SK-N-MC (cell line): ENCODE measurements at regions not wholly inside any gene's neighbourhood (a gene's known extent, or its start where the extent isn't known, plus 50 kb on each side); places are given as distances from the start of the nearest gene placed in this dataset.

Experiments
- DNase-seq: peaks from one replicate; pipeline ENCODE4 v3.0.0-alpha.2; 2011; ENCODE audit warnings: low read depth, low spot score
- H3K27ac ChIP-seq: fragments of 200-600 bp; sonication (generic); 2 replicates; pipeline ENCODE4 v1.5.1; 2016; ENCODE audit warnings: mixed run types
- H3K36me3 ChIP-seq: fragments of 200-600 bp; sonication (generic); 2 replicates; pipeline ENCODE4 v1.6.1; 2017; ENCODE audit warnings: antibody characterized with exemption, low read length, mixed read lengths; ENCODE audit not compliant: insufficient read depth
- H3K4me3 ChIP-seq: fragments of 200-600 bp; sonication (generic); 2 replicates; pipeline ENCODE4 v1.5.1; 2016
- H3K9ac ChIP-seq: fragments of 200-600 bp; sonication (generic); 2 replicates; pipeline ENCODE4 v1.8.0; 2017; ENCODE audit warnings: mixed run types, mixed read lengths; ENCODE audit not compliant: insufficient read length
- H3K9me3 ChIP-seq: fragments of 200-600 bp; sonication (generic); 2 replicates; pipeline ENCODE4 v1.6.1; 2017; ENCODE audit warnings: low read depth, mild to moderate bottlenecking, antibody characterized with exemption, low read length, moderate library complexity, mixed read lengths
- EZH2 ChIP-seq: fragments of 200-600 bp; sonication (generic); IDR thresholded peaks from one replicate; pipeline ENCODE4 v1.6.1; 2017; ENCODE audit warnings: antibody characterized with exemption
- FOXP2 ChIP-seq: optimal IDR thresholded peaks from 2 replicates; pipeline ENCODE3; 2011; ENCODE audit warnings: mild to moderate bottlenecking, moderate library complexity; ENCODE audit not compliant: insufficient read depth; ENCODE audit errors: extremely low read length, control extremely low read depth
- POLR2AphosphoS5 ChIP-seq: IDR thresholded peaks from 2 replicates; pipeline ENCODE4 v1.6.1; 2012; ENCODE audit warnings: mild to moderate bottlenecking, low read depth, low read length, borderline replicate concordance

DNA sequence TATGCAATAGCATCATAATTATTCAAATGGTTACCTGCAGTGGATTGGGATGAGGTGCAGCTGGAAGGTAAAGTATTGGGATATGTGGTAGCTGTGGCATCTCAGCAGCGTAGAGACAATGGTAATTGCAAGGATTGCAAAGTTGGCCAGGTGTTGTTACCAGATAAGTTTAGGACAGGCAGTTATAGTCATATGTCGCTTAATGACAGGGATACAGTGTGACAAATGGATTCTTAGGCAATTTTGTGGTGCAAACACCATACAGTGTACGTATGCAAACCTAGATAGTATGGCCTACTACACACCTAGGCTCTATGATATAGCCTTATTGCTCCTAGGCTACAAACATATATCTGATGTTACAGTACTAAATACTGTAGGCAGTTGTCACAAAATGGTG, 163.5 kb upstream of the LYZL2 start:
- no peak for TF ChIP-seq FOXP2
- no peak for TF ChIP-seq EZH2
- TF ChIP-seq POLR2AphosphoS5, result no peak
- no peak for DNase-seq
- H3K27ac ChIP-seq, result no peak overlapping the region
- H3K4me3 ChIP-seq, result no peak overlapping the region
- no peaks in the 10 kb centered on the region for H3K9me3 ChIP-seq
- no peaks in the 10 kb centered on the region for H3K36me3 ChIP-seq
- no peak overlapping the region for H3K9ac ChIP-seq

DNA sequence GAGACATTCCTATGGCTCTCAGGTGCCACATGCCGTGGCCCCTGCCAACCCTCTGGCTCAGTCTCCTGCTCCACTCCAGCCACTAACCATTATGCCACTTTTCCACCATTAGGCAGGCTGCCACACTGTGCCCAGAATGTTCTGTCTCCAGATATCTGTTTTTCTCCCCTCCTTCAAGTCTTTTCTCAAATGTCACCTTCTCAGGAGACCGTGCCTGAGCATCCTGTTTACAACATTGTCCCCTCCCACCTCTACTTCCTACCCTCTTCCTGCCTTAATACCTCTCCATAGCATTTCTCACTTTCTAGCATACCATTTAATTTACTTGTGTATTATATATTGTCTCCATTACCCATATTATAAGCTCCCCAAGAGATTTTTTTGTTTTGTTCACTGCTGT, 162.5 kb upstream of the LYZL2 start:
- no peak for DNase-seq
- TF ChIP-seq EZH2 (no peak), POLR2AphosphoS5 (no peak), FOXP2 (no peak)
- Histone ChIP-seq H3K36me3 (no peaks in the 10 kb centered on the region), H3K27ac (no peak overlapping the region), H3K9ac (no peak overlapping the region), H3K4me3 (no peak overlapping the region), H3K9me3 (no peaks in the 10 kb centered on the region)

DNA sequence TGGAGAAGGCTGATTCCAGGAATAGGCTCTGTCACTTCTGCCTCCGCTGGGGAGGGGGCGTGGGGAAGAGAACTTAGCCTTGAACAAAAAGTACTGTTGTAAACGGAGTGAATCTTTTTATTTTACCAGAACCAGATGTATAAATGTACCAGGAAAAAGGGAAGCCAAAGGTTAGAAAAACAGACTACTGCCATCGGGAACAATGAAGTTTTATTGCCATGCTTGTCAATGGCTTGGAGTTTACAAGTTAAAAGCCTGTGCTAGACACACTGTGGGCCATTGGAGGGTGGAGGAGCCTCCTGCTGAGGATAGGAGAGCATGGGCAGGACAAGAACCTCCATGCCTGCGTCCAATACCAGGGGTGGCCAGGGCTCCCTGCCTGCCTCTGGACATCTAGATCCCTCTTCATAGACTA, 161.7 kb upstream of the LYZL2 start:
- Histone ChIP-seq H3K27ac (no peak overlapping the region), H3K36me3 (no peaks in the 10 kb centered on the region), H3K4me3 (no peak overlapping the region), H3K9ac (no peak overlapping the region), H3K9me3 (no peaks in the 10 kb centered on the region)
- DNase-seq, result no peak
- TF ChIP-seq FOXP2 (no peak), EZH2 (no peak), POLR2AphosphoS5 (no peak)

DNA sequence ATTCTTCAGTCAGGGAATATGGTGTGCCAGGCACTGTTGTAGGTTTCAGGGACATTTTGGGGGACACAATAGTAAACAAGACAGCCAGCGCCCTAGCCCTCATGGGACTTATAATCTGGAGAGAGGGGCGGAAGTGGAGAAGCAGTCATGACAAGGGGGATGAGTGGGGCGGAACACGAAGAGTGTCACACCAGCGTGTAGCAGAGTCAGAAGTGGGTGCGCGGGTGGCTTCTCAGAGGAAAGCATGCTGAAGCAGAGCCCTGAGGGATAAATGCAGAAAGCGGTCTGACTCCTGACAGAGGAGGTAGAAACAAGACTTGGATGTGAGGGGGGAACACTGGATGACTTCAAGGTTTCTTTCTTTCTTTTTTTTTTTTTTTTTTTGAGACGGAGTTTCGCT, 160.3 kb upstream of the LYZL2 start:
- H3K27ac ChIP-seq, result no peak overlapping the region
- H3K36me3 ChIP-seq, result no peaks in the 10 kb centered on the region
- TF ChIP-seq EZH2, result no peak
- TF ChIP-seq FOXP2, result no peak
- H3K4me3 ChIP-seq, result no peak overlapping the region
- H3K9me3 ChIP-seq, result no peaks in the 10 kb centered on the region
- H3K9ac ChIP-seq, result no peak overlapping the region
- no peak for DNase-seq

DNA sequence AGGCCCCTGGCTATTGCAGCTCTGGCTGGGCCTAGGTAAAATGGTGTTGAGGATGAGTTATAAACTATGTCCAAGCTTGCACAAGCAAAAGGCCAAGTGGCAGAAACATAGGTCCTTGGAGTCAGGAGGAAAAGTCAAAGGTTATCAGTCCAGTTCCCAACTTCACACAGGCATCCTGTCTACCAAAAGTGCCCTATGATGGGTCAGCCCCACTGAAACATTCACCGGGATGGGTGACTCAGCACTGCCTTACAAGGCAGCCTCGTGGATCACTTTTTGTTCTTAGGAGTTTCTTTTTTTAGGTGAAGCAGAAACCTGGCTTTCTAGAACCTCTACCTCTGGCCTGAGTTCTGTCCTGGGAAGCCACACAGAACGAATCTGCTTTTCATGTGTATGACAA, 158.8 kb upstream of the LYZL2 start:
- H3K36me3 ChIP-seq, result no peaks in the 10 kb centered on the region
- TF ChIP-seq FOXP2, result no peak
- TF ChIP-seq EZH2, result no peak
- TF ChIP-seq POLR2AphosphoS5, result no peak
- no peak overlapping the region for H3K4me3 ChIP-seq
- no peak overlapping the region for H3K9ac ChIP-seq
- H3K27ac ChIP-seq, result no peak overlapping the region
- DNase-seq, result no peak
- H3K9me3 ChIP-seq, result no peaks in the 10 kb centered on the region

DNA sequence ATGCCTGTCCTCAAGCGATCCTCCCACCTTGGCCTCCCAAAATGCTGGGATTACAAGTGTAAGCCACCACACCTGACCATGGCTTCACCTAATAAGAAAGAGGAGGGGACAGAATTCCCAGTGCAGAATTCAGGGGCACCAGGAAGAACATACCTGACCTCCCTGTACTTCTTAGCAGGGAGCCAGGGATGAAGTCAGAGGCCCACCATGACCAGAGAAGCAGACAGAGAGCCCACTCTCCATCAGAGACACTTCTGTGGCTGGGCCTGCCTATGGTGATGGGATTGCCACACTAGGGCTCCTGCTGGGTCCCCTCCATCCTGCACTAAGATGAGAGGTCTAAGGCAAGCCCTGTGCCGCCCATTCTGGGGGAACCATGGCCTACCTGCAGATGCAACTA, 157.4 kb upstream of the LYZL2 start:
- no peaks in the 10 kb centered on the region for H3K36me3 ChIP-seq
- H3K27ac ChIP-seq, result no peak overlapping the region
- DNase-seq, result no peak
- TF ChIP-seq FOXP2, result no peak
- no peak for TF ChIP-seq POLR2AphosphoS5
- TF ChIP-seq EZH2, result no peak
- no peaks in the 10 kb centered on the region for H3K9me3 ChIP-seq
- H3K9ac ChIP-seq, result no peak overlapping the region
- no peak overlapping the region for H3K4me3 ChIP-seq

DNA sequence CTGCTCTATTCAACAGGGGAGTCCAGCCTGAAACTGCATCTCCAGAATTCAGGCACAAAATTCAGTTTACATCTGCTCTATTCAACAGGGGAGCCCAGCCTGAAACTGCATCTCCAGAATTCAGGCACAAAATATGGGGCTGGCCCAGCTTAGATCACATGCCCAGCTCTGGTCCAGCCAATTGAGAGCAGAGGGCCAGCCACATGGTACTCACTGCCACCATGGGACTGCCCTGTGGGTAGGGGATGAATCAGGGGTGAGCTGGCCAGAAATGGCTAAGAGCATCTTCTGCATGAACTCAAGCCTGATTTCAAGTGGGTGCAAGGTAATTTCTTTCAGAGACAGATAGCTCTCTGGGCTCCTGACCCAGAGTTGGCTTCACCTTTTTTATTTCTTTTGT, 156.6 kb upstream of the LYZL2 start:
- Histone ChIP-seq H3K9ac (no peak overlapping the region), H3K27ac (no peak overlapping the region), H3K36me3 (no peaks in the 10 kb centered on the region), H3K4me3 (no peak overlapping the region), H3K9me3 (no peaks in the 10 kb centered on the region)
- no peak for DNase-seq
- TF ChIP-seq POLR2AphosphoS5, result no peak

DNA sequence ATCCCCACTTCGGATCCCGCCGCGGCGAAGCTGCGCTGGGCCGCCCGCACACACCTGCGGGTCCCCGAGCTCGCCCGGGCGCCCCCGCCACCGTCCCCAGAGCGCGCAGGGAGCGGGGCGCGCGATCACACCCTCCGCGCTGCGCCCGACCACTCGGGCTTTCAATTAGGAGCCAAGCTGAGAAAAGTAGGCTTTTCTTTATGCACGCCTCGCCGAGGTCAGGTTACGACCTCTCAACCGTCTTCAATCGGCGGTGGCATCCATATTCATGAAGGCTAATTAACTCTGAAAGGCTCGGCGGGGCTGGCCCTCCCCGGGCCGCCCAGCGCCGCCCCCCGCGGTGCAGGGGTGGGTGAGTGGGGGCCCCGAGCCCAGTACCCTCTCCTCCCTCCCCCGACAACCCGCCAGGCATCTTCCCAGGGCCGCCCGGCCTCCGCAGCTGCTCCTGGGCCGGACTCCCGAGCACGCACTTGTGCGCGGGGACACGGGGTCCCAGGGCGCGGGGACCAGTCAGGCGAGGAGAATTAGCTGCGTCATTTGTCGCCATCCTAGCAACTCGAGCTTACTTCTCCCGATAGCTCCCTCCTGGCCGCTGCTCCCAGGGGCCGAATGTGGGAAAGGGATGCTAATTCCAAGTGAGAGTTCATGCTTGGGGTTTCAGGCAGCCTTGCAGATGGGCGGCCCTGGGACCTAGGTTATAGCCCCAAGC, 155.5 kb upstream of the LYZL2 start:
- Histone ChIP-seq H3K36me3 (no peaks in the 10 kb centered on the region), H3K27ac (no peak overlapping the region; the same call in 1 of the 2 replicates), H3K9ac (no peak overlapping the region), H3K4me3 (peak overlapping the region; percentile 79), H3K9me3 (no peaks in the 10 kb centered on the region)
- no peak for TF ChIP-seq EZH2
- no peak for TF ChIP-seq POLR2AphosphoS5
- TF ChIP-seq FOXP2, result no peak
- DNase-seq, result no peak

DNA sequence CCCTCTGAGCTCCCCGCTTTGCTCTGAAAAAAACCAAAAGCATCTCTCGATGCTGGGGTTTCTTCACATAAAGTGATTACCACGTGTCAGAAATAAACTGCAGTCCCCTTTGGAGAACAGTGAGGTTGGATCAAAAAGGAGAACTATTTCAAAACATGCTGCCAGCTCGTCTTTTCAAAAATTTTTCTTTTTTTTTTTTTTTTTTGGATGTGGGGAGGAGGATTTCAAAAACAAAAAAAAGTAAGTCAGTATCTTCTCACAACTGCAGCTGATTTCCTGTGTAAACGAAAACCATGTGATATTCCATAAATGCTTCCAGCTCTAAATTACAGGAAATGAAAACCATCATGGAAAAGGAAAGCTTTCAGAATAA, 155.0 kb upstream of the LYZL2 start:
- peak; percentile 22 for DNase-seq
- no peaks in the 10 kb centered on the region for H3K36me3 ChIP-seq
- no peaks in the 10 kb centered on the region for H3K9me3 ChIP-seq
- no peak overlapping the region; the same call in 1 of the 2 replicates for H3K27ac ChIP-seq
- H3K9ac ChIP-seq, result no peak overlapping the region
- peak overlapping the region; percentile 79 for H3K4me3 ChIP-seq
- TF ChIP-seq POLR2AphosphoS5, result no peak
